CD4-positive, alpha-beta T cell treated with Interleukin-17A for 4 hours (primary cell): ENCODE measurements at regions not wholly inside any gene's neighbourhood (a gene's known extent, or its start where the extent isn't known, plus 50 kb on each side); places are given as distances from the start of the nearest gene placed in this dataset.

ENCODE experiments used
- DNase-seq: peaks from one replicate; pipeline ENCODE4 v3.0.0-alpha.2; 2020; ENCODE audit warnings: mixed read lengths

GRCh38 chr2:121037480-121037879, 247.5 kb downstream of the TFCP2L1 start:
- no peak for DNase-seq

DNA sequence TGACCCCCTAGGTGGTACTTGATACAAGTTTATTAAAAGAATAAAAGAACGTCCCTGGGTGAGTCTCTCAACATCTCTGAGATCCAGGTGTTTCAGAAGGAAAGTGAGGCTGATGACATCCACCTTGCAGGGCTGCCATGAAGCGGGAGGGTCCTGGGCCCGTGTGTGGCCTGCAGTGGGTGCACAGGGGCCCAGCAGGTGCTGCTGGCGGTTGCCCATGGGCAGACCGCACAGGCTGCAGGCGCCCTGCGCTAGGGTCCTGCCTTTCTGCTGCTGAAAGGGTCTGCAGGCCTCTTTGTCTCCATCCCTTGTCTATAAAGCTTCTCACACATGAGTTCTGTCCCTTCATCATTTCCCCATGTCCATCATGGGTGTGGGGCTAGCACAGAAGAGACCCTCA, 247.0 kb downstream of the TFCP2L1 start:
- DNase-seq = no peak

GRCh38 chr2:121038431-121038830, 246.6 kb downstream of the TFCP2L1 start:
- no peak for DNase-seq

GRCh38 chr2:121038891-121039616, 245.9 kb downstream of the TFCP2L1 start:
- no peak for DNase-seq

DNA sequence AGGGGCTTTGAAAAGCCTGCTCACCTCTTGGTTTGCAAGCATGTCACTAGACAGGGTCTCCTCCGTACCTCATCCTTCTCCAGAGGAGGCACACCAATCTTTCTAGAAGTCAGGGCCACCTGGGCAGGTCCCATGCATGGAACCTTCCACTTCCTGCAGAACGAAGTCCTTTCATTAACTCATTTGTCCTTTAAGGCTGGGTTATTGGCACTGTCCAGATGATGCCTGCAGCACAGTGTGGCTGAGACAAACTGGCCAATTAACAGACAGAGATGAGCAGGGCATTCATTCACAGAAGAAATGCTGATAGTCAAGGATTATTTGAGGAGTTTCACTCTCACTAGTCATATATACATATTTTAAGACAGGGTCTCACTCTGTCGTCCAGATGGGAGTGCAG, 245.3 kb downstream of the TFCP2L1 start:
- DNase-seq = no peak

- no peak for DNase-seq
These were observed 243.5 kb downstream of the TFCP2L1 start for GRCh38 chr2:121041516-121041915.

- DNase-seq = no peak
These were observed 241.8 kb downstream of the TFCP2L1 start for GRCh38 chr2:121043061-121043826.

DNA sequence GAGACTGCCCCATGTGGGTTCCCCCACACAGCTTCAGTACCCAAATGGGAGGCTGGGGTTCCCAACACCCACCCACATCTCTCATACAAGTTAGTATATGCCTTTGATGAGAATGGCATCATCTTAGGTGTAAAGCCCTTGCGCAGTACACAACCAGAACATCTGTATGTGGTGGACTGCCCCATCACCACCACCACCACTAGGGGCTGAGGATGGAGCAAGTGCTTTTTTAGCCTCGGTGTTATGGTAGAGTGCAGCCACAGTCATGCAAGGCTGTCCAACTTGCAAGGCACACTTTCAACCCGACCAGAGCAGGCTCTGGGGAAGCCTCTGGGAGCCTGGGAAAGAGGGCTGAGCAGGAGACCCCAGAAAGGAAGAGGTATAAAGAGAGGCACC, 241.2 kb downstream of the TFCP2L1 start:
- DNase-seq = no peak

GRCh38 chr2:121044412-121044811, 240.6 kb downstream of the TFCP2L1 start:
- DNase-seq = no peak

DNA sequence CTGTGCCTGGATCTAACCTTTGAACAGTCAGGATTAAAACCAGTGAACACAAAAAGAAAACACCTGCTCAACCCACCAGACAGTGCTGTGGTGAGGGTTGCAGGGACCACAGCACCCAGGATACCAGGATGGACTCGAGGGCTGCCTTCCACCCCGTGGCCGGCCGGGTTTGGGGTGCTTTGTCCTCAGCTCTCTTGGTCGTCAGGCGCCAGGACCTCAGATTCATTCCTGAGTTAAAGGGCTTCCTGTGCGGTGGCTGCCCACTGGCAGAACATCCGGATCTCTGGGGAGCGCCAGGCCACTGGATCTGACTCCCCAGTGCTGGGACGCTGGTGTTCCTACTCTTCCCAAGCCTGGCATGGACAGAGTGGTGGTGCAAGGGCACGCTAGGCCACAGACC, 239.8 kb downstream of the TFCP2L1 start:
- no peak for DNase-seq

GRCh38 chr2:121046335-121046734, 238.7 kb downstream of the TFCP2L1 start:
- no peak for DNase-seq

- no peak for DNase-seq
These were observed 237.6 kb downstream of the TFCP2L1 start for GRCh38 chr2:121047383-121047782.

- DNase-seq = no peak
These were observed 235.9 kb downstream of the TFCP2L1 start for GRCh38 chr2:121049131-121049530.

- no peak for DNase-seq
These were observed 234.9 kb downstream of the TFCP2L1 start for GRCh38 chr2:121049950-121050585.

GRCh38 chr2:121051311-121051710, 233.7 kb downstream of the TFCP2L1 start:
- no peak for DNase-seq

- no peak for DNase-seq
These were observed 233.0 kb downstream of the TFCP2L1 start for GRCh38 chr2:121052023-121052422.

- DNase-seq = no peak
These were observed 232.5 kb downstream of the TFCP2L1 start for GRCh38 chr2:121052521-121052920.

DNA sequence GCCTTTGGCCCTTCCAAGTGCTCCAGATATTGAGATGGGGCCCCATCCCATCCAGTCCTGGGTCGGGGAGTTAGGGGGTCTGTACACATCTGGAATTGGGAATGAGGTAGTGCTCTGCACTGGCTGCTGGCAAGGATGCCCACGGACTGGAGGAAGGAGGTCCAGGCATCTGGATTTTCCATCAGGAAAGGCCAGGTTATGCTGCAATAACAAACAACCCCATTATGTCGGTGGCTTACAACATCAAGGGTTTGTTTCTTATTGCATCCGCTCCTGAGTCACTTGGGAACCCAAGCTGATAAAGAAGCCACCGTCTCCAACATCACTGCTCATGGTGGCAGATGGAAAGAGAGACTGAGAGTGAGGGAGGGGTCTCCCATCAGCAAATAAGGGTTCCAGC, 229.9 kb downstream of the TFCP2L1 start:
- DNase-seq = no peak

DNA sequence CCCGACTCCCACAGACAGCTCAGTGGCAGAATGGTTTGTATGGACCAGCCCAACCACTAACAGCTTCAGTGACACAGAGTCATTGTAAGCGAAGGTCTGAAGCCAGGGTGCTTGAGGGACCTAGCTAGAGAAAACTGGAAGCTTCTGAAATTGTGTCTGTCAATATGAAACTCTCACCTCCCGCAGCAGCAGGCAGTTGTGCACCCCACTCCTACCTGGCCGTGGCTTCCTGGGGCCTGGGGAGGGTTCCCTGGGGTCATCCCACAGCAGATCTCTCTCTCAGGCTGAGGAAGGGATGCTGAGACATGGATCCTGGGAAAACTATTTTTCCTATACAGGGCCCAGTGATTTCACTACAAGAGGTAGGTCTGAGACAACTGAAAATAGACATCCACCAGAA, 229.5 kb downstream of the TFCP2L1 start:
- no peak for DNase-seq

- no peak for DNase-seq
These were observed 226.0 kb downstream of the TFCP2L1 start for GRCh38 chr2:121058852-121059558.

- no peak for DNase-seq
These were observed 225.1 kb downstream of the TFCP2L1 start for GRCh38 chr2:121059651-121060649.

- DNase-seq = no peak
These were observed 223.4 kb downstream of the TFCP2L1 start for GRCh38 chr2:121061633-121062032.
